Mesenchymal stem cell (in vitro differentiated cells and primary cell): ENCODE measurements at regions not wholly inside any gene's neighbourhood (a gene's known extent, or its start where the extent isn't known, plus 50 kb on each side); places are given as distances from the start of the nearest gene placed in this dataset.

Experiments
- DNase-seq: peaks from one replicate; pipeline ENCODE4 v3.0.0-alpha.2; 2013
- H2AFZ ChIP-seq: one replicate; pipeline ENCODE4 v1.6.1; 2013; ENCODE audit warnings: low read depth, mild to moderate bottlenecking, control low read depth, inconsistent platforms, low read length, moderate library complexity
- H2AK5ac ChIP-seq: 2 replicates; pipeline ENCODE4 v1.6.1; 2013; ENCODE audit warnings: low read length, moderate library complexity, mild to moderate bottlenecking, inconsistent platforms; ENCODE audit not compliant: severe bottlenecking
- H2BK120ac ChIP-seq: one replicate; pipeline ENCODE4 v1.6.1; 2013; ENCODE audit warnings: low read depth, mild to moderate bottlenecking, inconsistent platforms, low read length, moderate library complexity
- H2BK12ac ChIP-seq, 2 experiments: one replicate each; pipeline ENCODE4 v1.6.1; 2013; ENCODE audit warnings: inconsistent platforms in 2 of 2, low read length in 2 of 2, mild to moderate bottlenecking in 2 of 2, moderate library complexity in 2 of 2, control low read depth in 1 of 2
- H2BK15ac ChIP-seq: one replicate; pipeline ENCODE4 v1.6.1; 2013; ENCODE audit warnings: mild to moderate bottlenecking, low read depth, inconsistent platforms; ENCODE audit not compliant: poor library complexity, severe bottlenecking
- H2BK5ac ChIP-seq: 2 replicates; pipeline ENCODE4 v1.6.1; 2013; ENCODE audit warnings: low read depth, mild to moderate bottlenecking, low read length, control low read depth, inconsistent platforms; ENCODE audit not compliant: poor library complexity, severe bottlenecking
- H3K14ac ChIP-seq, 2 experiments: one replicate each; pipeline ENCODE4 v1.6.1; 2013; ENCODE audit warnings: inconsistent platforms in 2 of 2, low read length in 2 of 2, control low read depth in 1 of 2, mild to moderate bottlenecking in 1 of 2, moderate library complexity in 1 of 2
- H3K18ac ChIP-seq, 2 experiments: one replicate each; pipeline ENCODE4 v1.6.1; 2013; ENCODE audit warnings: inconsistent platforms in 2 of 2, low read length in 2 of 2, control low read depth in 1 of 2, low read depth in 1 of 2, mild to moderate bottlenecking in 1 of 2
- H3K23ac ChIP-seq, 2 experiments: one replicate each; pipeline ENCODE4 v1.6.1; 2013; ENCODE audit warnings: inconsistent platforms in 2 of 2, low read length in 2 of 2, mild to moderate bottlenecking in 2 of 2, moderate library complexity in 2 of 2, control low read depth in 1 of 2
- H3K27ac ChIP-seq: 2 replicates; pipeline ENCODE4 v1.5.1; 2013; ENCODE audit warnings: mild to moderate bottlenecking, moderate library complexity, low read length, control low read depth, inconsistent platforms; ENCODE audit not compliant: poor library complexity, severe bottlenecking
- H3K27me3 ChIP-seq, 2 experiments: 2 replicates each; pipeline versions ENCODE4 v1.6.1 to v1.7.0; 2013; ENCODE audit warnings: low read length in 2 of 2, mild to moderate bottlenecking in 2 of 2, moderate library complexity in 2 of 2, control low read depth in 1 of 2, inconsistent platforms in 1 of 2; ENCODE audit not compliant: control insufficient read depth in 1 of 2, insufficient read depth in 1 of 2
- H3K36me3 ChIP-seq, 2 experiments: 2 replicates each; pipeline versions ENCODE4 v1.6.1 to v1.7.0; 2013; ENCODE audit warnings: low read length in 2 of 2, control low read depth in 1 of 2, inconsistent platforms in 1 of 2, low read depth in 1 of 2, mild to moderate bottlenecking in 1 of 2; ENCODE audit not compliant: insufficient read depth in 2 of 2, control insufficient read depth in 1 of 2
- H3K4ac ChIP-seq, 2 experiments: one replicate each; pipeline ENCODE4 v1.6.1; 2013; ENCODE audit warnings: inconsistent platforms in 2 of 2, low read length in 2 of 2, mild to moderate bottlenecking in 2 of 2, moderate library complexity in 2 of 2, control low read depth in 1 of 2, low read depth in 1 of 2
- H3K4me1 ChIP-seq: 2 replicates; pipeline ENCODE4 v1.6.1; 2013; ENCODE audit warnings: low read depth, low read length, control low read depth; ENCODE audit not compliant: control insufficient read depth, insufficient read depth
- H3K4me2 ChIP-seq: 2 replicates; pipeline ENCODE4 v1.6.1; 2013; ENCODE audit warnings: low read length, mild to moderate bottlenecking, inconsistent platforms; ENCODE audit not compliant: poor library complexity, severe bottlenecking
- H3K4me3 ChIP-seq, 2 experiments: 2 replicates each; pipeline versions ENCODE4 v1.5.1 to v1.7.0; 2013; ENCODE audit warnings: low read length in 2 of 2, mild to moderate bottlenecking in 2 of 2, control low read depth in 1 of 2, low read depth in 1 of 2; ENCODE audit not compliant: insufficient read depth in 1 of 2
- H3K79me1 ChIP-seq: replicated peaks from 2 replicates; pipeline ENCODE4 v1.6.1; 2013; ENCODE audit warnings: mild to moderate bottlenecking, control low read depth, low read length, inconsistent platforms; ENCODE audit not compliant: poor library complexity, severe bottlenecking
- H3K9ac ChIP-seq: 2 replicates; pipeline ENCODE4 v1.7.0; 2013; ENCODE audit warnings: mild to moderate bottlenecking, low read length, moderate library complexity
- H3K9me3 ChIP-seq: 2 replicates; pipeline ENCODE4 v1.7.0; 2013; ENCODE audit warnings: mild to moderate bottlenecking, low read length; ENCODE audit not compliant: control insufficient read depth
- H4K8ac ChIP-seq: one replicate; pipeline ENCODE4 v1.6.1; 2013; ENCODE audit warnings: inconsistent platforms, mild to moderate bottlenecking, low read length, moderate library complexity
- H4K91ac ChIP-seq: one replicate; pipeline ENCODE4 v1.6.1; 2013; ENCODE audit warnings: mild to moderate bottlenecking, low read length, inconsistent platforms
- WGBS: methylation state at CpG from one replicate; pipeline ENCODE4 v1.1.7; 2013; ENCODE audit warnings: mixed read lengths; 5-methylcytosine and 5-hydroxymethylcytosine counted together

GRCh38 chr15:72932472-72932871, 119.8 kb upstream of the NEO1 start:
- no peak overlapping the region for H2BK5ac ChIP-seq
- H3K27ac ChIP-seq = no peak overlapping the region
- H3K14ac ChIP-seq = no peak overlapping the region
- no peak overlapping the region for H3K23ac ChIP-seq
- H3K4me2 ChIP-seq = no peak overlapping the region
- H2BK15ac ChIP-seq = no peak overlapping the region
- DNase-seq = no peak
- H3K4me3 ChIP-seq = no peak overlapping the region
- H4K91ac ChIP-seq = no peak overlapping the region
- H3K9me3 ChIP-seq = no peaks in the 10 kb centered on the region
- H2AK5ac ChIP-seq = no peak overlapping the region
- H4K8ac ChIP-seq = no peak overlapping the region
- H2AFZ ChIP-seq = no peak overlapping the region
- H3K36me3 ChIP-seq = no peaks in the 10 kb centered on the region
- no peak overlapping the region for H2BK12ac ChIP-seq
- 82% methylated on average over 3 of the region's 3 CpGs for WGBS
- H3K27me3 ChIP-seq = peaks cover 0 to 19% of the 10 kb centered on the region in 2 experiments
- no peak overlapping the region for H3K9ac ChIP-seq
- H3K18ac ChIP-seq = no peak overlapping the region
- H2BK120ac ChIP-seq = no peak overlapping the region
- no peak overlapping the region for H3K4ac ChIP-seq
- no peaks in the 10 kb centered on the region for H3K79me1 ChIP-seq
- no peaks in the 10 kb centered on the region for H3K4me1 ChIP-seq

- Histone ChIP-seq H2AK5ac (no peak overlapping the region), H2BK5ac (no peak overlapping the region), H3K4me2 (no peak overlapping the region), H3K79me1 (no peaks in the 10 kb centered on the region), H3K9me3 (no peaks in the 10 kb centered on the region), H2BK120ac (no peak overlapping the region), H3K23ac (no peak overlapping the region), H3K9ac (no peak overlapping the region), H4K91ac (no peak overlapping the region), H2AFZ (no peak overlapping the region), H3K36me3 (no peaks in the 10 kb centered on the region), H3K4ac (no peak overlapping the region), H3K27ac (no peak overlapping the region), H3K4me1 (peaks cover 2% of the 10 kb centered on the region), H2BK15ac (no peak overlapping the region), H4K8ac (no peak overlapping the region), H3K27me3 (peaks cover 0 to 4% of the 10 kb centered on the region in 2 experiments), H3K18ac (no peak overlapping the region), H2BK12ac (no peak overlapping the region), H3K4me3 (no peak overlapping the region), H3K14ac (no peak overlapping the region)
- no peak for DNase-seq
- WGBS = 100% methylated on average over 2 of the region's 2 CpGs
These were observed 124.8 kb upstream of the NEO1 start for GRCh38 chr15:72927451-72927850.

- H3K79me1 ChIP-seq = no peaks in the 10 kb centered on the region
- no peak overlapping the region for H4K8ac ChIP-seq
- H3K23ac ChIP-seq = no peak overlapping the region
- no peak for DNase-seq
- H3K14ac ChIP-seq = no peak overlapping the region
- no peak overlapping the region for H2AFZ ChIP-seq
- peaks cover 2% of the 10 kb centered on the region for H3K4me1 ChIP-seq
- no peak overlapping the region for H3K18ac ChIP-seq
- H4K91ac ChIP-seq = no peak overlapping the region
- H3K4me2 ChIP-seq = no peak overlapping the region
- no peaks in the 10 kb centered on the region for H3K9me3 ChIP-seq
- no peak overlapping the region for H3K9ac ChIP-seq
- WGBS = 100% methylated on average over 2 of the region's 2 CpGs
- no peaks in the 10 kb centered on the region for H3K27me3 ChIP-seq
- H2BK15ac ChIP-seq = no peak overlapping the region
- no peak overlapping the region for H3K4ac ChIP-seq
- no peak overlapping the region for H3K4me3 ChIP-seq
- H2BK120ac ChIP-seq = no peak overlapping the region
- no peaks in the 10 kb centered on the region for H3K36me3 ChIP-seq
- H2BK5ac ChIP-seq = no peak overlapping the region
- no peak overlapping the region for H3K27ac ChIP-seq
- no peak overlapping the region for H2BK12ac ChIP-seq
- no peak overlapping the region for H2AK5ac ChIP-seq
These were observed 126.6 kb upstream of the NEO1 start for GRCh38 chr15:72925661-72926060.

- Histone ChIP-seq H3K18ac (no peak overlapping the region), H2BK15ac (no peak overlapping the region), H3K9ac (no peak overlapping the region), H3K27ac (no peak overlapping the region), H2AK5ac (no peak overlapping the region), H4K91ac (no peak overlapping the region), H3K4me1 (peaks cover 2% of the 10 kb centered on the region), H3K9me3 (no peaks in the 10 kb centered on the region), H3K4me2 (no peak overlapping the region), H3K14ac (no peak overlapping the region), H2AFZ (no peak overlapping the region), H3K4ac (no peak overlapping the region), H2BK5ac (no peak overlapping the region), H3K36me3 (no peaks in the 10 kb centered on the region), H2BK12ac (no peak overlapping the region), H3K79me1 (no peaks in the 10 kb centered on the region), H3K27me3 (no peaks in the 10 kb centered on the region), H2BK120ac (no peak overlapping the region), H3K23ac (no peak overlapping the region), H4K8ac (no peak overlapping the region), H3K4me3 (no peak overlapping the region)
- 79% methylated on average over 5 of the region's 5 CpGs for WGBS
- DNase-seq = no peak
These were observed 129.0 kb upstream of the NEO1 start for GRCh38 chr15:72923289-72923688.
